ENCODE measurements at regions not wholly inside any gene's neighbourhood (a gene's known extent, or its start where the extent isn't known, plus 50 kb on each side); places are given as distances from the start of the nearest gene placed in this dataset.

DNA sequence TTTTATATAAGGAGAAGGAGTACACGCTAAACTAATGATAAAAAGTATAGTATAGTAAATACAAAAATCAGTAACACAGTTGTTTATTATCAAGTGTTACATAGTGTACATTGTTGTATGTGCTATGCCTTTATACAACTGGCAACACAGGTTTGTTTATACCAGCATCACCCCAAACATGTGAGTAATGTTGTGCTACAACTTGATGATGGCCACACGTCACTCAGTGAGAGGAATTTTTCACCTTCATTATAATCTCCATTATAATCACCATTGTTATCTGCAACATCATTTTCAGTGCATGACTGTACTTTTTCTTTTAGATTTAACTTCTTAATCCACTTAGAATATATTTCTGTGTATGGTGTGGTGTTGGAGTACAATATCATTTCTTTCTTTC lies 204.0 kb upstream of the CTNNB1 start:
- Histone ChIP-seq H3K9me3 (ENCODE audit: control insufficient read depth, insufficient read depth, low read depth, low read length) (no peaks in the 10 kb centered on the region), H3K36me3 (ENCODE audit: control insufficient read depth, insufficient read depth, low read length) (no peaks in the 10 kb centered on the region), H3K4me1 (ENCODE audit: control insufficient read depth, insufficient read depth, low read length) (no peaks in the 10 kb centered on the region), H3K27me3 (ENCODE audit: control insufficient read depth, insufficient read depth, low read length) (no peaks in the 10 kb centered on the region; the same call in 1 of the 2 replicates), H3K4me3 (ENCODE audit: low read depth in 2 of 2, low read length in 2 of 2) (no peak overlapping the region), H3K27ac (ENCODE audit: low read length) (no peak overlapping the region)
- CTCF ChIA-PET: no interaction called here
- TF ChIP-seq, protein P1, sequence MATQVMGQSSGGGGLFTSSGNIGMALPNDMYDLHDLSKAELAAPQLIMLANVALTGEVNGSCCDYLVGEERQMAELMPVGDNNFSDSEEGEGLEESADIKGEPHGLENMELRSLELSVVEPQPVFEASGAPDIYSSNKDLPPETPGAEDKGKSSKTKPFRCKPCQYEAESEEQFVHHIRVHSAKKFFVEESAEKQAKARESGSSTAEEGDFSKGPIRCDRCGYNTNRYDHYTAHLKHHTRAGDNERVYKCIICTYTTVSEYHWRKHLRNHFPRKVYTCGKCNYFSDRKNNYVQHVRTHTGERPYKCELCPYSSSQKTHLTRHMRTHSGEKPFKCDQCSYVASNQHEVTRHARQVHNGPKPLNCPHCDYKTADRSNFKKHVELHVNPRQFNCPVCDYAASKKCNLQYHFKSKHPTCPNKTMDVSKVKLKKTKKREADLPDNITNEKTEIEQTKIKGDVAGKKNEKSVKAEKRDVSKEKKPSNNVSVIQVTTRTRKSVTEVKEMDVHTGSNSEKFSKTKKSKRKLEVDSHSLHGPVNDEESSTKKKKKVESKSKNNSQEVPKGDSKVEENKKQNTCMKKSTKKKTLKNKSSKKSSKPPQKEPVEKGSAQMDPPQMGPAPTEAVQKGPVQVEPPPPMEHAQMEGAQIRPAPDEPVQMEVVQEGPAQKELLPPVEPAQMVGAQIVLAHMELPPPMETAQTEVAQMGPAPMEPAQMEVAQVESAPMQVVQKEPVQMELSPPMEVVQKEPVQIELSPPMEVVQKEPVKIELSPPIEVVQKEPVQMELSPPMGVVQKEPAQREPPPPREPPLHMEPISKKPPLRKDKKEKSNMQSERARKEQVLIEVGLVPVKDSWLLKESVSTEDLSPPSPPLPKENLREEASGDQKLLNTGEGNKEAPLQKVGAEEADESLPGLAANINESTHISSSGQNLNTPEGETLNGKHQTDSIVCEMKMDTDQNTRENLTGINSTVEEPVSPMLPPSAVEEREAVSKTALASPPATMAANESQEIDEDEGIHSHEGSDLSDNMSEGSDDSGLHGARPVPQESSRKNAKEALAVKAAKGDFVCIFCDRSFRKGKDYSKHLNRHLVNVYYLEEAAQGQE (IDR thresholded peaks at IDR 0.05; ENCODE audit: insufficient read depth in 1 of 2, low read depth in 2 of 2, low read length in 1 of 2): no peak
- TF ChIP-seq POLR2AphosphoS5 (IDR thresholded peaks at IDR 0.05; ENCODE audit: low read depth, low read length) (no peak), TCF7L2 (IDR thresholded peaks at IDR 0.05; ENCODE audit: low read depth, low read length) (no peak), SIN3A (IDR thresholded peaks at IDR 0.05; ENCODE audit: borderline replicate concordance, insufficient read depth, low read depth, low read length) (no peak), CTCF (IDR thresholded peaks at IDR 0.05) (no peak)
- DNase-seq (ENCODE audit: low read depth, low spot score) (no peak), ATAC-seq (no peak)
- no TSS peak for BruUV-seq (replicated peaks)
- intact Hi-C loops (cut with micrococcal nuclease; ENCODE audit: unreplicated experiment) (no loop called here), in situ Hi-C loops (cut with HindIII; ENCODE audit: low pct_unique_long_range_greater_than_20kb, low sequenced_read_pairs) (no loop called here)
- POLR2A ChIA-PET: no interaction called here

- BruUV-seq (replicated peaks): no TSS peak
- ATAC-seq: no peak
- CTCF ChIA-PET: no interaction called here
- intact Hi-C loops (cut with micrococcal nuclease; ENCODE audit: unreplicated experiment) (no loop called here), in situ Hi-C loops (cut with HindIII; ENCODE audit: low pct_unique_long_range_greater_than_20kb, low sequenced_read_pairs) (no loop called here)
- POLR2A ChIA-PET: no interaction called here
- no peaks in the 10 kb centered on the region; the same call in 1 of the 2 replicates for H3K27me3 ChIP-seq (ENCODE audit: control insufficient read depth, insufficient read depth, low read length)
- no peak for DNase-seq (ENCODE audit: low read depth, low spot score)
- no peaks in the 10 kb centered on the region for H3K4me1 ChIP-seq (ENCODE audit: control insufficient read depth, insufficient read depth, low read length)
- TF ChIP-seq TCF7L2 (IDR thresholded peaks at IDR 0.05; ENCODE audit: low read depth, low read length) (no peak), CTCF (IDR thresholded peaks at IDR 0.05) (no peak), POLR2AphosphoS5 (IDR thresholded peaks at IDR 0.05; ENCODE audit: low read depth, low read length) (no peak), SIN3A (IDR thresholded peaks at IDR 0.05; ENCODE audit: borderline replicate concordance, insufficient read depth, low read depth, low read length) (no peak)
- TF ChIP-seq, protein P1 (IDR thresholded peaks at IDR 0.05; ENCODE audit: insufficient read depth in 1 of 2, low read depth in 2 of 2, low read length in 1 of 2): no peak
- H3K27ac ChIP-seq (ENCODE audit: low read length): no peak overlapping the region
- H3K4me3 ChIP-seq (ENCODE audit: low read depth in 2 of 2, low read length in 2 of 2): no peak overlapping the region
- no peaks in the 10 kb centered on the region for H3K9me3 ChIP-seq (ENCODE audit: control insufficient read depth, insufficient read depth, low read depth, low read length)
- no peaks in the 10 kb centered on the region for H3K36me3 ChIP-seq (ENCODE audit: control insufficient read depth, insufficient read depth, low read length)
These were observed 202.9 kb upstream of the CTNNB1 start for GRCh38 chr3:40996382-40996781.
